SK-N-MC (cell line): ENCODE measurements at regions not wholly inside any gene's neighbourhood (a gene's known extent, or its start where the extent isn't known, plus 50 kb on each side); places are given as distances from the start of the nearest gene placed in this dataset.

Source experiments
- EZH2 ChIP-seq: fragments of 200-600 bp; sonication (generic); IDR thresholded peaks from one replicate; pipeline ENCODE4 v1.6.1; 2017; ENCODE audit warnings: antibody characterized with exemption
- FOXP2 ChIP-seq: optimal IDR thresholded peaks from 2 replicates; pipeline ENCODE3; 2011; ENCODE audit warnings: mild to moderate bottlenecking, moderate library complexity; ENCODE audit not compliant: insufficient read depth; ENCODE audit errors: extremely low read length, control extremely low read depth
- POLR2AphosphoS5 ChIP-seq: IDR thresholded peaks from 2 replicates; pipeline ENCODE4 v1.6.1; 2012; ENCODE audit warnings: mild to moderate bottlenecking, low read depth, low read length, borderline replicate concordance

- TF ChIP-seq EZH2 (no peak), POLR2AphosphoS5 (no peak), FOXP2 (no peak)
Measured at GRCh38 chr14:53571641-53572328, 384.8 kb downstream of the BMP4 start.
